Fibroblast of upper back skin (primary cell): ENCODE measurements at regions not wholly inside any gene's neighbourhood (a gene's known extent, or its start where the extent isn't known, plus 50 kb on each side); places are given as distances from the start of the nearest gene placed in this dataset.

Experiments
- DNase-seq: peaks from one replicate; pipeline ENCODE4 v3.0.0-alpha.2; 2013

DNA sequence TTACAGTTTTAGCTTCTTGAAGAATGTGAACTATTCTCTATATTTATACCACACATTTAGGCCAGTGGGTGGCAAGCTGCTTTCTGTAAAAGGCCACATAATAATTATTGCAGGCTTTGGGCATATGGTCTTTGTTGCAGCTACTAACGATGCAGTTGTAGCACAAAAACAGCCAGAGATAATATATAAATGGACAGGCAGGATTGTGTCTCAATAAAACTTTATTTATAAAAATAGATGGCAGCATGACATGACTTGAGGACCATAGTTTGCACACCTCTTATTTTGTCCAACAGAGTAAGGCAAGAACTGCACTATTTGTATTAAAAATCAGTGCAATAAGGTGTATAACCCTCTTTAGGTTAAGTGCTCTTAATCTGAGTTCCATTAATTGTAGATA, 415.0 kb downstream of the ANXA1 start:
- DNase-seq, result no peak

DNA sequence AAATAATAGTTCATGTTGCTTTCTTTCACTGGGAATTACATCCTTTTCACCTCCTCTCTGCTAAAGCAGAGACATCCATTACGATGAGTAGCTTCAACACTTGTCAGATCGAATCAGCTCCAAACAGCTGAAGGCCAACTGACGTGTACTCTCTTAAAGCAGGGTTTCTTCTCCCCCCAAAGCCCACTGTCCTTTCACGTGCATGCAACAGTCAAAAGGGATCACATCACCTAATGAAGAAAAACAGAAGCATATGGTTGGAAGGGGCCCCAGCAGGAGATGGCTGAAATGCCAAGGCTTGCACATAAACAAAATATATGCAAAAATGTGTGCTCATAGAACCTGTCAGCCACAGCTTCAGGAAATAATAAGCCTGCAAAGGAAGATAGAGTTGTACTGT, 421.6 kb downstream of the ANXA1 start:
- DNase-seq, result no peak

DNA sequence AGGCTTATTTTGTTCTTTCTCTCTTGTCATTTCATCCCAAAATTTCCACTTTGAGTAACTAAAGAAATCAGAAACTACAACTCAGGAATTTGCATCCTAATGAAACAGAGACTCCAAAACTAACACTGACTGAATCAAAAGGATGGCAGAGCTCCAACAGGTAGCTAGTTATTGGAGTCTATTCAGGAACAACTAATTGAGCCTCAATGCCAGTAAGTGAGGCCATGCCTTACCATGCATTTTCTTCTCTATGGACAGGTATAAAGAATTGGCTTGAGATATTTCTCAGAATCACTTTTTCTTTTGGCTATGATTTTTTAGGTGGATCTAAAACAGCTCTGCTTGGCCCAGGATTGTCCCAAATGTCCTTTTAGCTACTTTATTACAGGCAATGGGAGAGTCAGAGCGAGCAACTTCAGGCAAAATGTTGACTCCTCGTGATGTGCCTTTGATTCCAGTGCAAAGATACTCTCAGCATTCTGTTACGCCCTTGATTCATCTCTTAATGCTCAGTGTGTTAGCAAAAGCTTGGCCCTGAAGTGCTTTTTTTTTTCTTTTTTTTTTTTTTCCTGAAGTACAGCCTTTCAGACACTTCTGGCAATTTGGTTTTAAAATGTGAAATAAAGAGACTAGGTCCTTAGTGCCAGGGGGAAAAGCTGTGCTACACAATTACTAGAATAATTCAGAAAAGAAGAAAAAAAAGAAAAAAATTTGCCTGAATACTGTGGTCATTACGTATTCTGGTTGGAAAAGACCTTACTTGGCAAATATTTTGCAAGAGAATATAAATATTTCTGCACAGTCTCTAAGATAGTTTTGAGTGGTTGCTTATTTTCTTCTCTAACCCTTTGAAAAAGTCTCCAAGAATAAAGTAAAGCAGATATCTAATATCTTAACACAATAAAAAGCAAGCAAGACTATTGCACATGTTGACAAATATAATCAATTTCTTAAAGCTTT, 423.7 kb downstream of the ANXA1 start:
- DNase-seq, result no peak

DNA sequence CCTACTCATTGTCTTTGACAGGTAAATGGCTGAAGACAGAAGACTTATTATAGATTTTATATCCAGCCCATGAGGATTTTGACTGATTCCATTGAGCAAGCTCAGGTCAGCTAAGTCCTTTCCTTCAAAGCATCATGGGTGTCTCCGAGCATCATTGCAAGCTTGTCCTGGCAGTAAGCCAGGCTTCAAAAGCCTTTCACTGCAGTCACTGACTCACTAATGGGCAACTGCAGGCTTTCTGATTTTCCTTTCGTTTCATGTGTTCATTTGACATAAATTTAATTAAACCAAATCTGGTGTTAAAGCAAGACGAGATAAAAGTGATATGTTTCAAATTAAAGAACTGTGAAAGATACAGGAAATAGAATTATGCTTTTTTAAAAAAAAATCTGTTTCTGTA, 426.2 kb downstream of the ANXA1 start:
- DNase-seq, result peak; percentile 2

DNA sequence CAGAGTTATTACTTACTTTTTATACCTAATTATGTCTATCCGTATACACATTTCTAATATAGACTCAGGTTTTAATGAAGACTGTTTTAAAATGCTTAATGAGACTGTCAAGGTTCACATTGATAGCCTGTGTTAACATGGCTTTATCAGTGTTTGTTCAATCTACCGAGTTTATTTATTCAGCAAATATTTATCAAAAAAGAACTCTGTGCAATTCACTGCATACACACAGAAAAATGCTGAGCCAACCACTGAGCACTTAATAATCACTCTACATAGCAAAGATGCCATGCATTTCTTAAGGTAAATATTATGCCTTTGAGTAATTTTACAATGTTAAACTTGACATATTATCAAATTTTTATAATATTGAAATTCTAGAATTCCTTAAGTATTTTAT, 428.2 kb downstream of the ANXA1 start:
- DNase-seq, result no peak

DNA sequence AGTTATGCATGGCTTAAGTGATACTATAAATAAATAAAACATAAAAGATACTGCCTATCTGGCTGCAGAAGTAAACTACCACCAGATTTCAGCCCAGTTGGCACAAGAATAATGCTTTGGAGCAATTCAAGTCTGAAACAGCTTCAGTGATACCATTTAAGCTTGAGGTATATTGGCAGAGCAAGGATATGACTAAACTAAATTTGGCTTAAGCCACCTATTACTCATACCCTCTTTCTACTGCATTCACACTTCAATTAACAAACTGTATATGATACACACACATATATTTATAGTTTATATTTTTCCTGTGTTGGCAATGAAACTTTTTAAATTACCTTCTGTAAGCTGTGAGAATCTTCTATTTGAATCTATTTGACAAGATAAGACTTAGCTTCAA, 431.9 kb downstream of the ANXA1 start:
- no peak for DNase-seq

DNA sequence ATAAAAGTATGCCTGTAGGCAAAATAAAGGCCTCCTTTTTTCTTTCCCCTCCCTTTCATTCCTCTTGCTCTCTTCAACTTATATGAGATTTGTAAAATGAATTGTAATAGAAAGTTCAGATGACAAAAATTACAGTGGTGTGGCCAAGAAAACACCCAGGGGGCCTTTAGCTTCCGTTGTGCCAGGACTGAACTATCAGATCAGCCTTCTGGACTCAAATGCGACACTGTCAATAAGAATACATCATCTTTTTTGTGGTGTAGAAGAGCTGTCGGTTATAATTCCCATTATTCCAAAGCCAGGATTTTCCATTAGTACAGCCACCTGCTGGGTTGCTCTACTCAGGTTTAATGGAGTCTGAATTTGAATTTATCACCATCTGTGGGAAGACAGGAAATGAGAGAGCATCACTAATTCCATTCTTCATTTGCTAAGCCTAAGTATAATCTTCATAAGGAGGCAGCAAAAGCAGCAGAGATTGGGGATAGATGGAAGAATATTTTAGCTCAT, 443.4 kb downstream of the ANXA1 start:
- DNase-seq, result no peak

DNA sequence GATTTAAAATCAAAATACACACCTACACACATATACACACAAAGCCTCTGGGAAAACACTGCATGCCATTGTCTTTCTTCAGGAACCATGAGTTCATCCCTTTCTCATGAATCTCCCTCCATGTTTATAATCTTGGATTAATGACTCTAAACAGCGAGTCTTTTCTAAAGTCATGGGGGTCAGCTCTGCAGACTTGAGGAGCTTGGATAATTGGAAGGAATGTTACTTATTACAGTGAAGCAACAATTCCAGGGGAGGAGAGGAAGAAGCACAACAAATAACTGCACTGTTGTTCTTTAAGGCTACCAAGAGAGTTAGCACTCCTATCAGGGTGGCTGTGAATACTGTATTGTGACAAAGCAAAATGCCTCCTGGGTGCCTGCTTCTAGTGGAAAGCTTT, 444.7 kb downstream of the ANXA1 start:
- no peak for DNase-seq

DNA sequence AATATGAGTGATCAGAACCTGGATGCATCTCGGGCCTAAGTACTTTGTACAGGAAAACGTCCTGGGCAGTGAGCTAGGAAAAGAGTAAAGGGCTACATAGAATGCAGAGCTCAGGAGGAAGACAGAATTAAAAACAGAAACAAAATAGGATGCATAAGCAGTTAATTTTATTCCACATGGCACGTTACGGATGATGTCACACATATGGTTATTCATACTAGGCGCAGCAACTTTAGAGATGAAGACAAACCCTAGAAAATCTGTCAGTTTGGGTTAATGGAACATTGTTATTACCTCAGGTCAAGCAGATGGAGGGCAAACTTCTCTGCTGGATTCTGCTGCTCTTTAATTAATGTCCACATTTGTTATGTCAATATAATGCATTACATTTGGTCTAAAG, 445.4 kb downstream of the ANXA1 start:
- DNase-seq, result no peak

DNA sequence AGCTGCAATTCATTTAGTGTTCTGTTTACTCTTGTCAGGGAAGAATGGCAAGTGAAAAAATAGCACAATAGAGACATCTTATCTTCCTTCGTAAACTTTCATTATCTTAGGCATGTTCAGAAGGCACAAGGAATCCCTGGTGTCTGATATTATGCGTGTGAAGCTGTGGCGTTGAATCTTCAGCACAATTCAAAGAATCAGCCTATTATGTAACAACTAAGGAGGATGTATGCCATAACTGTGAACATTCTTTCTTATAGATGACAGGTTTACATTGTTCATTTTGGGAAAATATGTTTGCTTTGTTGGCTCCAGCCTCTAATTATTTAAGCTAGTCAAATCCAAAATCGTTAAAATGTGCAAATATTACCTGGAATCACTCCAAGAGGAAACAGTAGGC, 446.1 kb downstream of the ANXA1 start:
- no peak for DNase-seq

DNA sequence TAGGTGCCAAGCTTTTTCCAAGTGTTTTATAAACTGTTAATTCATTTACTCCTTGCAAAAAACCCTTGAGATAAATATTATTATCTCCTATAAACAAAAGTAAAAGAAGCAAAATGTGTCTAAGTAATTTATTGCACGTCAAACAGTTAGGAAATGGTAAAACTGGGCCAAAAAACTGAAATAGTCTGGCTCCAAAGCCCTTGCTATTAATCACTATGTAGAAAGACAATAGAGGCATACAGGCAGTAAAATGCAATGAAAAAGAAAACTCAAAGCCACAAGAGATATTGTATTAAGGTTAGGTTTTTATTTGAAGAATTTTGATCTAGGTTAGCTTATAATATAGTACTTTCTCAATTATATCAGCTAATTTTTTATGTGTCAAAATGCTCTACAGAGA, 457.7 kb downstream of the ANXA1 start:
- DNase-seq, result no peak

DNA sequence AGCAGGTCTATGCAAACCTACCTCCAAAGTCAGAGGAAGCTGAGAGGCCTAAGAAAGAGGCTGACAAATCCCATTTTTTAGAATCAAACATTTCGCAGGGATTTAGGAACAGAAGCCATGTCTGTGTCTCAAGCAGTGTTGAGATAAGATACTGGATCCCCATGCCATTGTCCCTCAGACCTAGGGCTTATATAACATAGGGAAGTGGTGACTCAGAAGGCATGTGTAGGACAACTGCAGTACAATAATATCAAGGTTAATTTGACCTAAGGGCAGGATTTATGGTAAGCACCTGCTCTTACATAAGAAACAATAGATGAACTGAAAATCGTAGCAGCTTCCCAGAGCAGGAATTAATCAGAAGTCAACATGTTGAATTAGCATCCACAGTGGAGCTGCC, 459.4 kb downstream of the ANXA1 start:
- DNase-seq, result no peak

DNA sequence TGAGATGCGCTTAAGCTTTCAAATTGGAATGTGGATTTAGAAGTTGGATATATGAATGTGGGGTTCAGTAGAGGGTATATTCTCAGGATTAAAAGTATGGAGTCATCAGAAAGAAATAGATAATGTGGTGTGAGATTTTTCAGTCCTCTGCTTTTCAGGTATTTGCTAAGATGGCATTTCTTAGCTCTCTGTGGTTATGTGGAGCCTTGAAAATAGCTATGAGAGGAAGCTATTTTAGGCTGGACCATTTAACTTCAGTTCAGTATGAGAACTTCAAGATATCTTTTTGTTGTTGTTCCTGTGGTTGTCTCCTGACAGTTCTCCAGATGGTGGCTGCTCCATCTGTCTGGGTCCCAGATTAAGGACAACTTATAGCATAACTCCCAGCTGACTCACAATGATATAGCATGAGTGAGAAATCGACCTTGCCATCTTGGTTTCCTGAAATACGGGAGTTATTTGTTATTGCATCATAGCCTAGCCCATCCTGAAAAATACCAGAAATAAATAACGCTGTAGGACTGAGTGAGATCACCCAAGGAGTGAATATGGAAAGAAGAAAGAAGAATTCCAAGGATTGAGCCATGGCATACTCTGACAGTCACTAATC, 461.5 kb downstream of the ANXA1 start:
- peak; percentile 9 for DNase-seq

DNA sequence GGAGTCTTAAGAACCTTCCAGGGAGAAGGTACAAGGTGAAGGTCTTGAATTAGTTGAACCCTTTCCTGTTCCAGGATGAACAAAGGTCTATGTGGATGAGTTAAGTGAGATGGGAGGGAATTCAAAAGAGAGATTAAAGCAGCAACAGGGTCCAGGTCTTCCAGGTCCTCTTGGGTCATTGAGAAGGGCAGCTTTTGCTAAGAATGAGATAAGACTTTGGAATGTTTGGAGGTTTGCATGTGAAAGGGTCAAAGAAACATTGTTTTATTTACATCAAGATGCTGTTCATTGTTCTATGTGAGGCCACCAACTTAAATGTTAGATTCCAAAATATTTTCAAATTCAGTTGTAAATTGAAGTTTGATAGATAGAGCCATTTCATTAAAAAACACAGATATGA, 463.9 kb downstream of the ANXA1 start:
- no peak for DNase-seq

DNA sequence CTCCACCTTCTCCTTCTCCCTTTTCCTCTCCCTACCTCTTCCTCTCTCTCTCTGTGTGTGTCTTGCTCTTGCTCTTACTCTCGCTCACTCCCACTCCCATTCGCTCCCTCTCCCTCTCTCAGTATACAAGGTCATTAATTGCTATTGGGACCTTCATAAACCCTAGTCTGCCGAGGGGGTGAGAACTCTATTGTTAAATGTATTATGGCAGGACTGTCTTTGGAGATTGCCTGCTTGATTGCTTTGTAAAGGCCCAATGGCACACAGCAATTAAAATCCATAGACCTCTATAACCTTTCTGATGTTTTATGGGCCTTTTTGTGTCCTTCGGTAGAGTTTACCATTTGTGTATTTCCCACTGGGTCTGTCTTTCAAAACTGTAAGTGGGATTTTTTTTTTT, 465.9 kb downstream of the ANXA1 start:
- DNase-seq, result no peak

DNA sequence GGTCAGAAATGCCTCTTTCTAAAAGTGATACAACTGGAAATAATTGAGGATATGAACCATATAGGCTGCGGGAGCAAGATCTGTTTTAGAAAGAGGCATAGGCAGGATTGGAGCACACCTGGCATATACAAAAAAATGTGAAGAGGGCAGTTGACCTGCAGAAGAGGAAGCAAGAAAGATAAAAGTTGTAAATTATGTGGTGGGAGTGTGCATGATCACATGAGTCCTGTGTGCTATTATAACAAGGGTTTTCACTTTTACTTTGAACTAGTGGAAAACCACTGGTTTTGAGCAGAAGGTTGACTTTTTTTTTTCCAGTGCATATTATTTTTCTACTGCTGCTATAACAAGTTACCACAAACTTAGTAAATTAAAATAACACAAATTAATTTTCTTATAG, 489.3 kb downstream of the ANXA1 start:
- DNase-seq, result no peak

DNA sequence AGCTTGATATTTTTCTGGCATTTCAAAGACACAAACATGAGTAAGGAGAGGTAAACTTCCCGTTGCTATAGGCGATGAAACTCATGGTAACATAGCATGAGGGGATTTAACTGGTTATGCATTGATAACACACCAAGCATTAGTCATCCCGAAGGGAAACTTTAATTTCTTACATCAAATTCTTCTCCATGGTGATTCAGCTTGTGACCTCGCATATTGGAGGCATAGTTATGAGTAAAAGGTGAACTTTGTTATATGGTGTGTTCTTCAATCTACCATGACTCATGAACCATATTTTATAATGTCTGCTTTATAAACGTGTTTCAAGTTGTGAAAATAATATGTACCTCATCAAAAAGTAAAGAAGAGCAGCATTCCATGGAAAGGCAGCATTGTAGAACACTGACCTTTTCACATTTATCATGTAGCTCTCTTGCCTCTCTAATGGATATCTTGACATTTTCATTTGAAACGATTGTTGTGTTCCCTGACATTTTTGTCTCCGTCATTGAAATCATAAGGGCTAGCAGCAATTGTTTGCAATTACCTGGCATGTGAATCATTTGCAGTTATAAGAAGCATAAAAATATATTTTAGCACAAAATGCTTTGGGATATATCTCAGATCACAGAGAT, 491.8 kb downstream of the ANXA1 start:
- peak; percentile 59 for DNase-seq

DNA sequence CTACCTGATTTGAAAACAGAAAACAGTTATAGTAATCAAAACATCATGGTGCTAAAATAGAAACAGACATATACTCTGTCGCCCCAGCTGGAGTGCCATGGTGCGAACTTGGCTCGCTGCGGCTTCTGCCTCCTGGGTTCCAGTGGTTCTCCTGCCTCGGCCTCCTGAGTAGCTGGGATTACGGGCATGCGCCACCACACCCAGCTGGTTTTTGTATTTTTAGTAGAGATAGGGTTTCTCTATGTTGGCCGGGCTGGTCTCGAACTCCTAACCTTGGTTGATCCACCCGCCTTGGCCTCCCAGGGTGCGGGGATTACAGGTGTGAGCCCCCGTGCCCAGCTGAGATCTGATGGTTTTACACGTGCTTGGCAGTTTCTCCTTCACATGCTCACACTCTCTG, 495.9 kb downstream of the ANXA1 start:
- no peak for DNase-seq

DNA sequence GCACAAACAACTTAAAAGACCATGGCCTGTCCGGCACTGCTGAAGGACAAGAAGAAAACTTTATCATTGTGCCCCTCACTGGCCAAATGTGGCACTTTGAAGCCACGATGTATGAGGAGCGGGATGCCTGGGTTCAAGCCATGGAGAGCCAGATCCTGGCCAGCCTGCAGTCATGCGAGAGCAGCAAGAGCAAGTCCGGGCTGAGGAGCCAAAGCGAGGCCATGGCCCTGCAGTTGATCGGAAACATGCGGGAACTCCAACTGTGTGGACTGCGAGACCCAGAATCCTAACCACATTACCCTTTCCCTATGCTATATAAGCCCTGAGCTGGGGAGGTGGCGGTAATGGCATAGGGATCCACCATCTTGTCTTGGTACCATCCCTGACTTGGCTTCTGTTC, 497.9 kb downstream of the ANXA1 start:
- DNase-seq, result no peak

DNA sequence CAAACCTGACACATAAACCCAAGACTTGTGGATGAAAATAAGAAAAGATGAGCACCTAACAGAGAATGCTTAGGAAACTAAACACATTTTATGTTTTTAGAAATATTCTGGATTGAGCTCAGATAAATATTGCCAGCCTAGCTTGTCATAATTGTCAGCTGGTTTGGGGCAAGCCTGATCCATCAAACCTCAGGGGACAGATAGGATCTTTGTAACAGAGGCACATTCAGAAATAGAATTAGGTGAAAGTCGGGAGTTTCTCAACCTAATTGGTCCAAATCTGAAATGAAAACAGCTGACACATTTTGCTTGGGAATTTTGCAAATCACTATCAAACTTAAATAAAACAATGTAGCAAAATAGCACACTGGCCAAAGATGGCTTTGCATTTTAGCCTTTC, 503.7 kb downstream of the ANXA1 start:
- no peak for DNase-seq

DNA sequence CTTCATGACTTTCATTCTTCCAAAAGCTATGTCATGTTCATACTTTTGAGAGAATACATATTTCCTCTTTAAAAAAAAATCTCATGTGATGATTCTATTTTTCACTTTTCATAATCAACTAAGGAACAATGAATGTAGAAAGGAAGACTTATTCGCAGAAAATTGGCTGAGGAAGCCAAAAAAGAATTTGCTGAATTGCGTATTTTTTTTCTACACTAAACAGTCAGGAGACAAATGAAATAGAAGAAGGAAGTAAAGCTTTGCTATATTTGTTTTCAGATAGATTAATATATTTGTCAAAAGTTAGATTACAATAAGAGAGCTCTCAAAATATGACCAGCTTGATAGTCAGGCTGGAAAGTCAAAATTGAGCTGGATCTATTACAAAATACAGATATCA, 504.2 kb downstream of the ANXA1 start:
- no peak for DNase-seq

DNA sequence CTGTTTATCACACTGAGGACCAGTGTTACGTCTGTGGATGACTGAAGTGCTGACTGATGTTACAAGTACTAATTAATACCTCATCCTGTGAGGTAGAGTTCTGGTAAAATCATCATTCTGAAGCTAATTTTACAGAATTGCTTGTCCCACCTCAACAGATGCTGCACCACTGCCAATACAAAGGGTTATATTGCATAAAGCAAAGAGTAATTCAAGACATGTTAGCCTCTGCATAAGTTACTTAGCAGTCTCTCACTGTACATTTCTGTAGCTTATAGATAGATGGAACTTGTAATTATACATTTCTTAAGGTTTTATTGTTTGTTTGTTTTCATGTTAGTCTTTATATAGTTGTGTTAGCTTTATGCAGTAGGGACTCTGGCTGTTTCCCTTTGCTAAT, 513.6 kb downstream of the ANXA1 start:
- no peak for DNase-seq

DNA sequence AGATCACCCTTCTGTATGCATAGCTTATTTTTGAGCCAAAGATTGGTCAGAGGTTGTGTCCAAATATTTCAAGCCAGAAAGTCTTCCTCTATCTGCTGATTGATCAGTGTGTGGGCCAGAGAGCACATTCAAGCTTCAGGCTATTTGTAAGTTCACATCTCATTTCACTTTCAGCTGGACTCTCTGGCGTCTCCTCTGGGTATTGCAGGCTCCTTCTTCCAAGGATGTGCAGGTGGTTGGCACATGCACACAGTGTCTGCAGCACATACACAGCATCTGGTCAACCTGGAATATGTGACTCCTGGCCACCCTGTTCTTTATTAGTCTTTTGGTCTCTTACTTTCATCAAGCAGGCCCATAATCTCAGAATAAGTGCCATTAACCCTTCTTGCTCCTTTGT, 516.1 kb downstream of the ANXA1 start:
- no peak for DNase-seq

DNA sequence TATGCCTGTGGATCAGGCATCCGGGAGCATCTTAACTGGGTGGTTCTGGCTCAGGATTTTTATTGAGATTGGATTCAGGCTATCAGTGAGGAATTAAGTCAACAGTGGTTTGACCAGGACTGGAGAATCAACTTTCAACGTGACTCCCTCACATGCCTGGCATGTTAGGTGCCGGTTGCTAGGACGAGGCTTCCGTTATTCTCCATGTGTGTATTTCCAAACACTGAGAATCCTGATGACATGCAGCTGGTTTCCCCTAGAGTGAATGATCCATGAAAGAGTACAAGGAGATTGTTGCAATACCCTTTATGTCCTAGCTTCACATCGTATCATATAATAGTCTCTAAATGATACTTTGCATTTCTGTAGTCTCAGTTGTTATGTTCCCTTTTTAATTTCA, 529.2 kb downstream of the ANXA1 start:
- DNase-seq, result no peak
